ENCODE measurements at regions not wholly inside any gene's neighbourhood (a gene's known extent, or its start where the extent isn't known, plus 50 kb on each side); places are given as distances from the start of the nearest gene placed in this dataset.

- no peak for TF ChIP-seq ZNF510 (CRISPR knock-in tag; IDR thresholded peaks at IDR 0.05; ENCODE audit: low read depth)
- no peak for TF ChIP-seq BCL6 (CRISPR knock-in tag; IDR thresholded peaks at IDR 0.05)
- no peak for TF ChIP-seq FOXA3 (CRISPR knock-in tag; IDR thresholded peaks at IDR 0.05)
- no peak for TF ChIP-seq ZNF446 (CRISPR knock-in tag; IDR thresholded peaks at IDR 0.05)
- TF ChIP-seq ZFY (CRISPR knock-in tag; IDR thresholded peaks at IDR 0.05): no peak
- TF ChIP-seq ZSCAN22 (CRISPR knock-in tag; IDR thresholded peaks at IDR 0.05): no peak
- no peak for TF ChIP-seq THAP8 (CRISPR knock-in tag; IDR thresholded peaks at IDR 0.05; ENCODE audit: borderline replicate concordance)
- no peak for TF ChIP-seq ATF4 (CRISPR knock-in tag; IDR thresholded peaks at IDR 0.05)
These were observed 169.4 kb upstream of the CSNK1A1L start (continued) for GRCh38 chr13:37274569-37275497.

- in situ Hi-C loops (cut with HindIII; ENCODE audit: extremely low pct_ligation_motif_present, low pct_unique_long_range_greater_than_20kb) (no loop called here), intact Hi-C loops (cut with micrococcal nuclease; ENCODE audit: unreplicated experiment) (no loop called here)
- no peaks in the 10 kb centered on the region for H3K9me3 ChIP-seq (ENCODE audit: low read length)
- no peaks in the 10 kb centered on the region for H3K4me1 ChIP-seq (ENCODE audit: insufficient read depth, low read length)
- ChIA-PET CTCF (ENCODE audit: low intra/inter-chr PET ratio, low total read pairs) (no interaction called here), POLR2A (no interaction called here)
- H4K20me1 ChIP-seq (ENCODE audit: insufficient read depth, low read length): no peaks in the 10 kb centered on the region
- no peak overlapping the region for H3K4me2 ChIP-seq (ENCODE audit: low read depth, low read length)
- no peak overlapping the region for H3K4me3 ChIP-seq (replicated peaks in 1 of 3; ENCODE audit: insufficient read depth in 1 of 3, low read depth in 2 of 3, low read length in 3 of 3)
- no peaks in the 10 kb centered on the region for H3K79me2 ChIP-seq (ENCODE audit: insufficient read depth, low read length)
- no peak for FAIRE-seq
- DNase-seq (ENCODE audit: low spot score): no peak
- no peaks in the 10 kb centered on the region for H3K36me3 ChIP-seq (replicated peaks in 1 of 2; ENCODE audit: control insufficient read depth in 1 of 2, insufficient read depth in 2 of 2, low read length in 2 of 2)
- ATAC-seq: no peak
- H3K27ac ChIP-seq (ENCODE audit: extremely low read length, insufficient read depth, low read length): no peak overlapping the region
- BruUV-seq (replicated peaks): no TSS peak
- no peaks in the 10 kb centered on the region; a peak in 2 of 5 replicates for H3K27me3 ChIP-seq (ENCODE audit: control insufficient read depth in 1 of 2, insufficient read depth in 2 of 2, low read length in 2 of 2)
- 0% methylated on average over 1 of the region's 1 CpG for WGBS (ENCODE audit: low lambda C conversion rate)
- no peak overlapping the region for H3K9ac ChIP-seq (ENCODE audit: insufficient read depth, low read depth, low read length)
- no peak overlapping the region for H2AFZ ChIP-seq (ENCODE audit: low read length)
- TF ChIP-seq ZFP36 (IDR thresholded peaks at IDR 0.05; ENCODE audit: borderline replicate concordance, low read depth, low read length, partially characterized antibody) (no peak), SP4 (CRISPR knock-in tag; IDR thresholded peaks at IDR 0.05) (no peak), HMGXB4 (CRISPR knock-in tag; IDR thresholded peaks at IDR 0.05; ENCODE audit: borderline replicate concordance in 1 of 2, low read depth in 1 of 2) (no peak), ZNF841 (CRISPR knock-in tag; IDR thresholded peaks at IDR 0.05; ENCODE audit: borderline replicate concordance) (no peak), SMAD1 (CRISPR knock-in tag; IDR thresholded peaks at IDR 0.05; ENCODE audit: borderline replicate concordance, low read depth) (no peak), FOSL1 (CRISPR knock-in tag; IDR thresholded peaks at IDR 0.05; ENCODE audit: borderline replicate concordance) (no peak), ZNF530 (CRISPR knock-in tag; IDR thresholded peaks at IDR 0.05; ENCODE audit: low read depth) (no peak), MTA3 (CRISPR knock-in tag; IDR thresholded peaks at IDR 0.05) (no peak), FOXK1 (CRISPR knock-in tag; IDR thresholded peaks at IDR 0.05; ENCODE audit: borderline replicate concordance, low read depth) (no peak), HNRNPH1 (optimal IDR thresholded peaks at IDR 0.05; ENCODE audit: low read depth, low read length) (no peak), ZNF430 (CRISPR knock-in tag; IDR thresholded peaks at IDR 0.05) (no peak), RCOR2 (CRISPR knock-in tag; IDR thresholded peaks at IDR 0.05) (no peak)
These were observed 168.4 kb upstream of the CSNK1A1L start for GRCh38 chr13:37273836-37274235.

All from HepG2 (cell line).